Muscle of back (tissue), 3 donors: ENCODE measurements at regions not wholly inside any gene's neighbourhood (a gene's known extent, or its start where the extent isn't known, plus 50 kb on each side); places are given as distances from the start of the nearest gene placed in this dataset.
A peak's percentile ranks its signal among the peaks of the same experiment; 100 is the strongest.
"Not testable (repeated sequence)": the region's sequence is repeated elsewhere in the genome, so short reads cannot be mapped to it uniquely, and the experiment has no call there.

Experiments
- DNase-seq, 3 donors: peaks; one replicate each; pipeline versions ENCODE4 v3.0.0 to v3.0.0-alpha.2; 2013

DNA sequence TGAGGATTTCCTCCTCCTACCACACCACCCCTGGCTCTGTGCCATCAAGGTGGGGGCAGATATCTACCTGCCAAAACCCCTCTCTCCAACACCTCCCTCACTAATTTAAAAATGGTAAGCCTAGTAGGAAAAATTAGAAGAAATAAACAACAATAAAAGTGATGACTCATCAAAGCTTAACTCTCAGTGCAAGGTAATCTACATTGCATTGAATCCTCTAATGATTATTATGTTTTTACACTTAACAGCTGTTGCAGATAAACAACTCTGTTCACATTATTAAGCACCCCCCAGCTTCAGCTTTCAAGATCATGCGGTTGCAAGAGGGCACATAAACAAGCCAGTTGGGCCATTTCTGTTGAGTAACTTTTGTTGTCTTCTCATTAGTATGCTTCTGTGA, 396.1 kb upstream of the ATP11B start:
- DNase-seq = no peak

DNA sequence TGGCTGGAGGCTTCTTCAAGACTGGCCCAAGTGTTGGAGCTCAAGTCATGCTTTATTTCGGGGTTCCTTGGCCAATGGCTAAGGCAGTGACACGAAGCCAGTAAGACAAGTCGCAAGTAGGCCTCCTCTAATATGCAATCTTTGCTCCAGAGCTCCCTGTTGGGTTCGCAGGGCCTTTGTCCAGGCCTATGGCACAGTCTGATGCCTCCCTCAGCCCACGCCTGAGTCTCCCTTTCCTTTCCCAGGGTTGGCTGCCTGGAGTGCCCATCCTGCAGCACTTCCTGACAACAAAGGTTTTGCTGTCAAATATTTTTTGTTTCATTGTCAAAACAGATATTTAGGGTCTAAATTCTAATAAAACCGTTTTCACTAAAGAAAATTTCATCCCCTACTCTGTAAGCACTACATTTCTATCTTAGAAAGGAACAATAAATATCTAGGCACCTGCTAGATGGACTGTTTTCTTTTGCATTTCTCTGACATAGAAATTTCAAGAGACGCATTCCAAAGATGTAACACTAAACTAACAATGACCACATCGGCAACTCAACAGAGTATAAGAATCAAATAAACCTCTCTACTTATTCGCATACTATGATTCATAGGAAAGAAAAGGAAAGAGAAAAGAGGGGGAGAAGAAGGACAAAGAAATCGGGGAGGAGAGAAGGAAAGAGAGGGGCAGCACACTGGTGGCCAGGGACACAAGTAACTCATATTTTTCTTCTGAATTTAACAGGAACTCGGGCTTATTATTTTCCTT, 393.1 kb upstream of the ATP11B start:
- no peak for DNase-seq

DNA sequence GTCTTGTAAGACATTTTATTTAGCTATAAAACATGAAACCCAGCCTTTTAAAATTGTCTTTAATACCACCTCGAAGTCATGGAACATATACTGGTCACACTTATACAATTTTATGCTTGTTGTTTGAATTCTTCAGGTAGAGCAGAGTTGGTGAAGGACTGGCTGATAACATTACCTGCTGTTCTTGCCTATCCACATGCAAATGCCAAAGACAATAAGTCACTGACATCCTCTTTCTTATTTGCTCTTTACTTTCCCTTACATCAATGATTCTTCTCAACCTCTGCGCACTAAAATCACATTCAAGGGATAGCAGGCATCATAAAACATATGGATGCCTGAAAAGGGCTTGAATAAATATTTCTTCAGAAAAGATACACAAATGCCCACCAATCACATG, 392.5 kb upstream of the ATP11B start:
- no peak for DNase-seq

DNA sequence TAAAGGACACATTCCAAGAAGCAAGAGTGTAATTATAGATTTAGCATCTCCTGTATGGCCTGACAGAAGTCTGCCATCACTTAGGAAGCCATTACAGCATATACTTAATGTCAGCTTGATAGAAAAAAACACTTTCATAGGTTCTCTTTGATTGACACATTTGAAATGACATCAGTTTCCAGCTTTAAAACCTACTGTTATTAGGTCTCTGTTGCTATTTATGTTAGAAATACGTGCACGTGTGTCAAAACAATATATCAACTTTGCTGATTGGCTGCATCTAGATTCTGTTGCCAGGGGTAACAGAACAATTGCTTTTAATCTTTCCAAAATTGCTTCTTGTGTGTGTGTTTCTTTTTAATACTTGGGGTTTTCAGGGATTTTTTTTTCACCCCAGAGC, 389.3 kb upstream of the ATP11B start:
- no peak for DNase-seq

DNA sequence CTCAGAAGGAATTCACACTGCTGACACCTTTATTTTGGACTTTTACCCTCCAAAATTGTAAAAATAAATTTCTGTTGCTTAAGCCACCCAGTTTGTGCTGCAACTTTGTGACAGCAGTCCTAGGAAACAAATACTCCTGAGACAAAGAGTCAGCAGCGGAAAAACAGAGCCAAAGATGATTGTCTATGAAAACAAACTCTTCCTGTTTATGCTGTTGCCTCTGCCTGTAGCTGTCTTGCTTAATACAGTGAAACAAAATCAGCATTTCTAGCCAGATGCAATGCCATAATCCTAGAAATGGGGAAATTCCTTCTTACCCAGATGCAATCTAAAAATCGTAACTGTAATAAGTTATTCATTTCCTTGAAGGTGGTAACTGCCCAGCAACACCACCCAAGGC, 387.5 kb upstream of the ATP11B start:
- DNase-seq = peak in 2 of 3 donors; percentile 1 to 16

DNA sequence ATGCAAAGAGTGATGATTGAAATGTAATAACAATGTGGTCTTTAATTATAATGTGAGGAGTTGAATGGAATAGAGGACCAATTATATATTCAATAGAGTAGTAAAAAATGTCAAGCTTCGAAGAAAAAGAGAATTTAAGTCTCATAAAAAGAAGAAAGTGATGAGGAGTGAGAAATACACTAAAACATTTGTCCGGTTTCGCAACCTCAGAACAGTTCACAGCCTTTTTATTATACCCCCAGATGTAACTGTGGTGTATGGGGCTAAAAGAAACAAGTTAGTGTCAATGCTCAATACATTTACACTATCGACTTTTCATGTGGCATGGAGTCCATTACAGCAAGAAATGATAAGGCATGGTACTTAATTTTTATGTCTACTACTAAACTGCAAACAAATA, 386.5 kb upstream of the ATP11B start:
- DNase-seq = no peak

DNA sequence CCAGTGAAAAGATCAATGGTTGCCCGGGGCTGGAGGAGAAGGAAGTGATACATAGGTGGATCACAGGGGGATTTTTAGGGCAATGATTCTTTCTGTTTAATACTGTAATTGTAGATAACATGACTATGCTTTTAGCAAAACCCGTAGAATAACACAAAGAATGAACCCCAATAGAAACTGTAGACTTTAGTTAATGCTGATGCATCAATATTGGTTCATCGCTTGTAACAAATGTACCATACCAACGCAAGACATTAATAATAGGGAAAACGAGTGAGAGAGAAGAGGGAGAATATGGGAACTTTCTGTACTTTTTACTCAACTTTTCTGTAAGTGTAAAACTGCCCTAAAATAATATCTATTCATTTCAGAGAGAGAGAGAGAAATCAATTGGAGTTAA, 383.3 kb upstream of the ATP11B start:
- DNase-seq = no peak

DNA sequence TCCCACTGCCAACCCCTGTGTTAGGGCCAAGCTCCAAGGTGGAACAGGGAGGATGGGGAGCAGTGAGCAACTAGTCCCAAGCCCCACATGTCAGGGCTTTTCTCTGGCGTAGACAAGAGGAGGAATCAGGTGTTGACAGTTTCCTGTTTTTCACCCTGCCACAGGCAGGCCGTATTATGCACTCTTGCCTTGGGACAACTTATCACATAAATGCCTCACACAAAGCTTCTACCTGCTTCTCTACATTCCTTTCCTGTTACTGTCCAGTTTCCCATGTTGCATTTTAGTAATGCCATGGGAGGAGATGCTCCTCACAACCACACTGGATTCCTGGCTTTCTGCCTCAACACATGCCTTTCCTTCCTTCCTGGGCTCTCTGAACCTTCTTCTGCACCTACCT, 381.2 kb upstream of the ATP11B start:
- DNase-seq = no peak

DNA sequence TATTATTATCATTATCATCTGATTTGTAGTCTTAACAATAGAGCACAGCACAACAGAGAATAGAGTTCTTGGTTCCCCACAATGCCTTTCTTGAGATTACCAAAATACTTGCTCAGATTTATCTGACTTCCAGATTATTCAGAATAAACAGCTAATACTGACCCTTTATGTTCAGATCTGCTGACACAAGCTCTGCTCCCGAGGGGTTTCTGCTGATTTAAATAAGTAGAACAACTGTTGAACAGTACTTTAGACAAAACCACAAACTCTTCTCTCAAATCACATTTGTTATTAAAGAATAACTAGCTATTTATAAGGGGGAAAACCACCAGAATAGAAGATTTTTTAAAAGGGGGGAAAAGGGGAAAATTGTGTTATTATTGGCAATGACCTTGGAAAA, 380.2 kb upstream of the ATP11B start:
- no peak for DNase-seq

DNA sequence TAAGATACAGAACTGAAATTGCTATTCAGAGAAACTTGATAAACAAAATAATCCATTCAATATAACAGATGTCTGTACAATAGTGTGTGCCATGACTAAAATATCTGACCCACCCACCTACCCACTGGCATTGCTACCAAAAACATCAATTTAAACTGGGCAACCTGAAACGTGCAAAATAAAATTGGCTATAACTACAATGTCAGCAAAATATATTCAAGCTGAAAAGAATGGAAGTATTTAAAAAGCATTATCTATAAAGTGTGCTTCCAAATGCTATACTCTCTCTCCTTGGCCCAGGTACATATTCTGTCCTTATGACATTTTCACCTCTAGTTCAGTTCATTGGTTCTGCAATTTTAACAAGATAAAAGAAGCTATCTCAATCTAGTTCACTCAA, 379.6 kb upstream of the ATP11B start:
- no peak for DNase-seq

DNA sequence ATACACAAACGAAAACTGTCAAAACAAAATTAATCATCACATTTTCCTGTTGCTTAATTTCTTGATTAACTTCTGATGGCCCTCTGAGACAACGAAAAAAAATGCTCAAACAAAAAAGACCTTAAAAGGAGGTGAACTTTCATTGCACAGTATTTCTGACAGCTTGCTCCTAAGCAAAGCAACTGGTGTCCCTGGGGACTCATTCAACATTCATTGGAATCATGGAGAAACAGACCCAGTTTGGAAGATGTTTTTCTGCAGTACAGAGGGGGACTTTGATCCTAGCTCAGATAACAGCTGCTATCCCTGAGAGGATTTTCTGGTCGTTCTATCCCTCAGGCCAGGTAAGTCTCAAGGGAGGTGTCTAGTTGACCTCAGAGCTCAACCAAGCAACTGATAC, 378.7 kb upstream of the ATP11B start:
- DNase-seq = no peak

DNA sequence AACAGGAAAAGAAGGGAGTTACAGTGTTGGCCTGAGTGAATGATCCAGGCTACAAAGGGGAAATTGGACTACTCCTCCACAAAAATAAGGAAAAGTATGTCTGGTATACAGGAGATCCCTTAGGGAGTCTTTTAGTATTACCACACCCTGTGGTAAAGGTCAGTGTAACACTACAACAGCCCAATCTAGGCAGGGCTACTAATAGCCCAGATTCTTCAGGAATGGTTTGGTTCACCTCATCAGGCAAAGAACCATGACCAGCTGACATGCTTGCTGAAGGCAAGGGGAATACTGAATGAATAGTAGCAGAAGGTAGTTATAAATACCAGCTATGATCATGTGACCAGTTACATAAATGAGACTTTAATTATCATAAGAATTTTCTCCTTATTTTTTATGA, 372.6 kb upstream of the ATP11B start:
- DNase-seq = no peak

DNA sequence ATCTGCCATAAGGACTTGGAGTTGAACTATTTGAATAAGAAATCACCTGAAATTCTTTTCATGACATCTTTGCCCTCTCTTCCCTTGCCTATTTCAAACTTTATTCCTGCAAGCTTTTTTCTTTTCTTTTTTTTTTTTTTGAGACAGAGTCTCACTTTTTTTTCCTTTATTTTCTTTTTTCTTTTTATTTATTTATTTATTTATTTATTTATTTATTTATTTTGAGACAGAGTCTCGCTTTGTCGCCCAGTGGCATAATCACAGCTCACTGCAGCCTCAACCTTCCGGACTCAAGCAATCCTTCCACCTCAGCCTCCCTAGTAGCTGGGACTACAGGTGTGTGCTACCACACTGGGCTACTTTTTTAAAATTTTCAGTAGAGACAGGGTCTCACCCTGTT, 369.3 kb upstream of the ATP11B start:
- DNase-seq = no peak

DNA sequence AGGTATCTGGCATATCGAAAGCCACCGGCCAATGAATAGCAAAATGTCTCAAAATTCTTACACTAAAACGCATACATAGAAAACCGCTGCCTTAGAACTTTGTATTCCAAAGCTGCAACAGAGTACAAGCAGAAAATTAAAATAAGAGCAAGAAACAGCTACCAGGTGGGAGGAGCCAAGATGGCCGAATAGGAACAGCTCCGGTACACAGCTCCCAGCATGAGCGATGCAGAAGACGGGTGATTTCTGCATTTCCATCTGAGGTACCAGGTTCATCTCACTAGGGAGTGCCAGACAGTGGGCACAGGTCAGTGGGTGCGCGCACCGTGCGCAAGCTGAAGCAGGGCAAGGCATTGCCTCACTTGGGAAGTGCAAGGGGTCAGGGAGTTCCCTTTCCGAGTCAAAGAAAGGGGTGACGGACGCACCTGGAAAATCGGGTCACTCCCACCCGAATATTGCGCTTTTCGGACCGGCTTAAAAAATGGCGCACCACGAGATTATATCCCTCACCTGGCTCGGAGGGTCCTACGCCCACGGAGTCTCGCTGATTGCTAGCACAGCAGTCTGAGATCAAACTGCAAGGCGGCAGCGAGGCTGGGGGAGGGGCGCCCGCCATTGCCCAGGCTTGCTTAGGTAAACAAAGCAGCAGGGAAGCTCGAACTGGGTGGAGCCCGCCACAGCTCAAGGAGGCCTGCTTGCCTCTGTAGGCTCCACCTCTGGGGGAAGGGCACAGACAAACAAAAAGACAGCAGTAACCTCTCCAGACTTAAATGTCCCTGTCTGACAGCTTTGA, 367.2 kb upstream of the ATP11B start:
- not testable (repeated sequence) for DNase-seq

DNA sequence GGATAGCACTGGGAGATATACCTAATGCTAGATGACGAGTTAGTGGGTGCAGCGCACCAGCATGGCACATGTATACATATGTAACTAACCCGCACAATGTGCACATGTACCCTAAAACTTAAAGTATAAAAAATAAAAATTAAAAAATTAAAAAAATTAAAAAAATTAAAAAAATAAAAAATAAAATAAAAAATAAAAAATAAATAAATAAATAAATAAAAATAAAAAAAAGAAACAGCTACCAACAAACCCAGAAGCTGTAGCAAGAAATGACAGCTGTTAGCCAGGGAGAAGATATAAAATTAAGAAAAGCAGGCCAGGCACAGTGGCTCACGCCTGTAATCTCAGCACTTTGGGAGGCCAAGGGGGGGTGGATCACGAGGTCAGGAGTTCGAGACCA, 361.3 kb upstream of the ATP11B start:
- DNase-seq = not testable (repeated sequence)

DNA sequence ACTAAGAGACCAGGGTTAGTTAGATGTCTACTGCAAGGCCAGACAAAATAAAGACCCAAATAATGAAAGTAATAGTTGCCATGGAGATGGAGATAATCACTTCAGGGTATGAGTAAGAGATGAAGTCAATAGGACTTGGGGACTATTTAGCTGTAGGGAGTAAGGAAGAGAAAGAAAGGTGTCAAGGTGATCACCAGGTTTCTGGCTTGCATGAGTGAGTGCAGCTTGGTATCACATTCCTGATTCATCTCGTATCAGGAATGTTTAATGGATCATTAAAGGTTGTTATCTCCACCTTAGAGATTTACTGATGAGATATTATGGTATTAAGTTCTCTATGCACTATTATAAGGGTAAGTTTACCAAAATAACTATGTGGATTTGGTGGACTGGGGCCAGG, 357.4 kb upstream of the ATP11B start:
- no peak for DNase-seq

DNA sequence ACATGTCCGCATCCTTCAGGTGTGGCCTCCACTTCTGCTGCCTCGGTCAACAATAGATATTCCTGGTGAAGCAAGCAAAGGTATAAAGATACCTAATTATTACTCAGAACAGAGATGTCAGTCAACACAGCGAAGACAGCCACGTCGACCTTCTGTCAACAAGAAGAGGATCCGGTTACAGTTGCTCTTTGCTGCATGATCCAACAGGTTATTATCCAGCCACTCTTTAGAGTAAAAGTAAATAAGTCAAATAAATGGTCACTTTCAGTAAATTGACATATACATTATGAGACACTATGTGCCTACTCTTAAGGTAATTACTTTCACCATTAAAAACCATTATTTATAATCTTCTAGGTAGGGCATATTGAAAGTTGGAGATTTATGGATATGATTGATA, 356.8 kb upstream of the ATP11B start:
- DNase-seq = no peak

DNA sequence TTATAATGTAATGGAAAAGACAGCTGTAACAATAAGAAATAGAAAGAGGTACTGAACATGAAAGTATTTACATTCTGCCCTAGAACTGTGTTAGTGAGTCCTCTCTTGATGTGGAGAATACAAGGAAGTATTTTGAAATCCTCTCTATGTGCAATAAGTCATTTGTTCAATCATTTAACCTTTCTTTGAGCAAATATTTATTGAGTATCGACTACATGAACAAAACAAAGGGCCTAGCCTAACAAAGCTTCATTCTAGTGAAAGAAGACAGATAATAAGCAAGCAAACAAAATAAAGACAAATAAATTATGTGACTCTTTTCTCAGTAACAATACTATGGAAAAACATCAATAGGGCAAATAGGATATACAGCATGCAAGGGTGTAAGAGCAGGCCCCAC, 354.9 kb upstream of the ATP11B start:
- DNase-seq = no peak

DNA sequence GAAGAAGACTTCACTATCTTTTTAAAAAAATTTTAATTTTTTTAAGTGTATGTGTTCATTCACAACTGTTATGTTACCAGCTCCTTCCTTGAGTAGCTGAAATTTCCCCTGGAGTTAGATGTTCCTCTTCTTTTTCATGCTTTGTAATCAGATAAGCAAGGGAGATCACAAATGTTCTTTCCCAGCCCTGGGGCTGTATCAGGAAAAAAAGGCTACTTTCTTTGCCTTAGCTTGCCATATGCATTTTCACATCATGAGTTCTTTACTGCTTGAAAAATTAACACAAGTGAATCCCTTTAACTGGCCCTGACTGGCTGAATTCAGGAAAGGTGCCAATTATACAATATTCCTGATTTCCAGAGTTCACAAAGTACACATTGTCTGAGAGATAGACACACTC, 353.2 kb upstream of the ATP11B start:
- DNase-seq = no peak

DNA sequence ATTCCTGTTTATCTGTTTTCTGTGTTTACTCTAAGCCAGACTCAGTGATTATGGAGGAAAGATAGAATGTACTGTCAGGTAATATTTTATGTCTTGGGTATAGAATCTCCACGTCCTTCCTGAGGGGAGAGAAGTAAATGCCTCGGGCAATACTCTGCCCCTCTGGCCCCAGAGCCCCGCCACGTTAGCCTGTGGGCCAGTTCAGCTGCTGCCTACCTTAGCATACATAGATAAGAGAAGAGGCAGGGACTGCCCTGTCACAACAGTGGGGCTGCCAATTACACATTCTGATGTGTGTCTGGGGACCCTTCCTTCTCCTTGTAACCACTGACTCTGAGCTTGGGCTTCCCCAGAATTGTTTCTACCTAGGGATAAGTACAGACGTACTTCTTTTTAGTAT, 347.7 kb upstream of the ATP11B start:
- DNase-seq = no peak

DNA sequence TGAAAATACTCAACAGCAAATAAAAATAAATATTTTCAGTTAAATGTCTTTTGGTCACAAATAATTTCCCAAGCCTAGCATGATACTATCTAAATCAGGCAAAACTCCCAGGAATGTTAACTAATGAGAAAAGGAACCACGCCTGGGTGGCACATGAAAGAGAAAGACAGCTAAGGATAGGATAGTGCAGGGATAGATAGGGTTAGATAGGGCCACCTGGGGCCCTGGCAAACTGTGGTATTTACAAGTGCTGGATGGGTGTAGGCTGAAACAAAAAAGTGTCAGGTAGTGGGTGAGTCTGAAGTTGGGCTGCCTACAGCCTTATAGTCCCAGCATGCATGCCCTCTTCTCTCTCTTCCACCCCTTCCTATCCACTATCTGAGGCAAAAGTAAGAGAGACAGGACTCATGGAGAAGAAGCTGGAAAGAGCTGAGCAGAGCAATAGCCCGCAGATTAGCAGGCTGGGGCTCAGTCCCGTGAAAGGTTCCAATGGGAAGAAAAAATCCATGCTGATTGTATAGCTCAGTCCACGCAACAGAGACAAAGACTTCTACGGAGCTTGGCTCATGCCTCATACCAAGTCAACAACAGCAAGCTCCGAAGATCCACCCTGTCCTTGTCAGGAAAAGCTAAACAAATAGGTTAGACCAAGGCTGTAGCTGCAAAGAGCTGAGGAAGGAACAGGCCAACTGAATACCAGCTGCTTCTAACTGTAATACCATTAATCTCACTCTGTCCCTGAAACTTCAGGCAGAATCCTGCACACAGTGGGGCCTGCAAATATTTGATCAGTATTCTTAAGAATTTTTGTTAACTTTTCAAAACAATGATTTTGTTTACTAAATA, 342.1 kb upstream of the ATP11B start:
- DNase-seq = no peak

DNA sequence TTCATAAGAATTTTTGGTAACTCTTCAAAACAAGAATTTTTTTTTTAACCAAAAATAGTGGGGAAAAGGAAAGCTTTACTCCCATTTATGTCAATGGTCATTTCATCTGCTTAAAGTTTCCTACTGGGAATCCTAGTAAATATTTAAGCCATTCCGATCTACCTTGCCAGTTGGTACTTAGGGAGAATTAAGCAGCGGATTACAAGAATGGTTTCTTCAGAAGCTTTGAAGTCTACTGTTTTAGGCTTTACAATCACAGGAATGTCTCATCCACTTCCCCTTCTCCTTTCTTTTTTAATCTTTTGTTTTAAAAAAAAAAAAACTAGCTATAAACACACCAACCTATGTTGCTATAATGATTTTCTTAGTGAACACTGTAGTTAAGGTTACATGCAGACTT, 341.4 kb upstream of the ATP11B start:
- DNase-seq = no peak

DNA sequence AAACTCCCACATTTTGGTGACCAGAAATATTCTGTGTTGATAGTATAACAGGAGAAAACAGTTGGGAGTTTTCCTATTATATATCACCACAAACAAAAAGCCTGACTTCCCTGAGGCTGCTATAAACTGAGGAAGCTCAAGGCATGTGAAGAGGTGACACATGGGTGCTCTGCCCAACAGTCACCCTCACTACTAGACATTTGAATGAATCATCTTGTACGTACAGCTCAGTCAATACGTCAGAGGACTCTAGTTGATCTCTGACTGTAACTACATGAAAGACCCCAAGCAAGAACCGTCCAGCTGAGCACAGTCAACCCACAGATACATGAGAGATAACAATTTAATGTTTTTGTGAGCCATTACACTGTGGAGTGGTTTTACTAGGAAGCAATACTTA, 338.3 kb upstream of the ATP11B start:
- DNase-seq = no peak
